Karpas-422 (cell line): ENCODE measurements at regions not wholly inside any gene's neighbourhood (a gene's known extent, or its start where the extent isn't known, plus 50 kb on each side); places are given as distances from the start of the nearest gene placed in this dataset.

Experiments
- DNase-seq: peaks from one replicate; pipeline ENCODE4 v3.0.0-alpha.2; 2015
- H2AFZ ChIP-seq: fragments of 200-600 bp; sonication (generic); 2 replicates; pipeline ENCODE4 v1.6.1; 2014; ENCODE audit warnings: antibody characterized with exemption, low read length, mixed read lengths
- H3K27ac ChIP-seq: fragments of 200-600 bp; sonication (generic); 2 replicates; pipeline ENCODE4 v1.5.1; 2014; ENCODE audit warnings: mild to moderate bottlenecking, low read length, moderate library complexity
- H3K27me3 ChIP-seq: fragments of 200-600 bp; sonication (generic); 2 replicates; pipeline ENCODE4 v1.6.1; 2014; ENCODE audit warnings: low read length, mixed read lengths
- H3K36me3 ChIP-seq: fragments of 200-600 bp; sonication (generic); 2 replicates; pipeline ENCODE4 v1.6.1; 2014; ENCODE audit warnings: low read length, mixed read lengths; ENCODE audit not compliant: insufficient read depth
- H3K4me1 ChIP-seq: fragments of 200-600 bp; sonication (generic); 2 replicates; pipeline ENCODE4 v1.6.1; 2014; ENCODE audit warnings: mild to moderate bottlenecking, low read length, mixed read lengths
- H3K4me2 ChIP-seq: fragments of 200-600 bp; sonication (generic); 2 replicates; pipeline ENCODE4 v1.6.1; 2014; ENCODE audit warnings: low read length, low read depth, mild to moderate bottlenecking; ENCODE audit not compliant: poor library complexity, severe bottlenecking
- H3K4me3 ChIP-seq: fragments of 200-600 bp; sonication (generic); 2 replicates; pipeline ENCODE4 v1.5.1; 2014; ENCODE audit warnings: mild to moderate bottlenecking, antibody characterized with exemption, low read length, mixed read lengths
- H3K79me2 ChIP-seq: fragments of 200-600 bp; sonication (generic); 2 replicates; pipeline ENCODE4 v1.6.1; 2014; ENCODE audit warnings: mild to moderate bottlenecking, low read length, mixed read lengths
- H3K9ac ChIP-seq: fragments of 200-600 bp; sonication (generic); 2 replicates; pipeline ENCODE4 v1.6.0; 2014; ENCODE audit warnings: low read length
- H3K9me2 ChIP-seq: fragments of 200-600 bp; sonication (generic), shearing (Covaris generic); replicated peaks from 2 replicates; pipeline ENCODE4 v1.6.0; 2014; ENCODE audit warnings: mild to moderate bottlenecking, low read length, moderate library complexity; ENCODE audit not compliant: insufficient read depth
- H3K9me3 ChIP-seq: fragments of 300-700, 200-600 bp; sonication (generic); 2 replicates; pipeline ENCODE4 v1.6.1; 2014; ENCODE audit warnings: low read length, mixed read lengths
- H4K20me1 ChIP-seq: fragments of 200-600 bp; sonication (generic); 2 replicates; pipeline ENCODE4 v1.6.1; 2014; ENCODE audit warnings: mild to moderate bottlenecking, antibody characterized with exemption, low read length, low read depth; ENCODE audit not compliant: insufficient read depth

GRCh38 chr20:40325006-40325568, 363.9 kb downstream of the MAFB start:
- H3K9ac ChIP-seq: no peak overlapping the region
- no peak overlapping the region for H2AFZ ChIP-seq
- H3K4me3 ChIP-seq: no peak overlapping the region
- no peaks in the 10 kb centered on the region for H4K20me1 ChIP-seq
- no peaks in the 10 kb centered on the region for H3K36me3 ChIP-seq
- H3K27me3 ChIP-seq: no peaks in the 10 kb centered on the region
- no peak overlapping the region for H3K4me2 ChIP-seq
- no peaks in the 10 kb centered on the region for H3K79me2 ChIP-seq
- peak; percentile 19 for DNase-seq
- H3K9me3 ChIP-seq: no peaks in the 10 kb centered on the region
- no peaks in the 10 kb centered on the region for H3K9me2 ChIP-seq
- H3K4me1 ChIP-seq: no peaks in the 10 kb centered on the region
- no peak overlapping the region for H3K27ac ChIP-seq

- H3K36me3 ChIP-seq: no peaks in the 10 kb centered on the region
- H3K4me1 ChIP-seq: no peaks in the 10 kb centered on the region
- no peak overlapping the region for H3K9ac ChIP-seq
- no peak overlapping the region for H3K4me3 ChIP-seq
- H3K4me2 ChIP-seq: no peak overlapping the region
- H3K9me2 ChIP-seq: no peaks in the 10 kb centered on the region
- H2AFZ ChIP-seq: no peak overlapping the region
- peak; percentile 42 for DNase-seq
- no peaks in the 10 kb centered on the region for H3K27me3 ChIP-seq
- no peaks in the 10 kb centered on the region for H4K20me1 ChIP-seq
- no peaks in the 10 kb centered on the region for H3K79me2 ChIP-seq
- no peak overlapping the region for H3K27ac ChIP-seq
- no peaks in the 10 kb centered on the region for H3K9me3 ChIP-seq
Observed at GRCh38 chr20:40323361-40323794, 365.7 kb downstream of the MAFB start.

DNA sequence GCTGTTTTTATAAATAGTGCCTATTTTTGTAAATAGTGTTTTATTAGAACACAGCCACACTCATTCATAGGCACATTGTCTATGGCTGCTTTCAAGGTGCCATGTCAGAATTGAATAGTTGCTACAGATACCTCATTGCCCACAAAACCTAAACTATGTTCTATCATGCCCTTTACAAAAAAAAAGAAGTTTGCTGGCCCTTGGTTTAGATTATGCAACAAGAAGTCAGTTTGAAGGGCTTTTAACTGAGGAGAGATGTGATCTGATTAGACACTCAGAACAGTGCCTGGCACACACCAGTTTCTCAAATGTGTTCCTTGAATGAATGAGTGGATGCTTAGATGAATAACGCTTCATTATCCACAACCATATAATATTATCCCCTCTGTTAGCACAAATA, 366.1 kb downstream of the MAFB start:
- H3K4me3 ChIP-seq: no peak overlapping the region
- H2AFZ ChIP-seq: no peak overlapping the region
- no peaks in the 10 kb centered on the region for H3K36me3 ChIP-seq
- no peak overlapping the region for H3K4me2 ChIP-seq
- H3K4me1 ChIP-seq: no peaks in the 10 kb centered on the region
- no peaks in the 10 kb centered on the region for H4K20me1 ChIP-seq
- no peaks in the 10 kb centered on the region for H3K79me2 ChIP-seq
- H3K9me3 ChIP-seq: no peaks in the 10 kb centered on the region
- H3K27ac ChIP-seq: no peak overlapping the region
- no peak for DNase-seq
- H3K27me3 ChIP-seq: no peaks in the 10 kb centered on the region
- H3K9ac ChIP-seq: no peak overlapping the region
- H3K9me2 ChIP-seq: no peaks in the 10 kb centered on the region

- no peaks in the 10 kb centered on the region for H3K4me1 ChIP-seq
- H3K9me3 ChIP-seq: no peaks in the 10 kb centered on the region
- no peak overlapping the region for H3K9ac ChIP-seq
- H3K4me2 ChIP-seq: no peak overlapping the region
- H3K27ac ChIP-seq: no peak overlapping the region
- no peaks in the 10 kb centered on the region for H3K36me3 ChIP-seq
- H2AFZ ChIP-seq: no peak overlapping the region
- no peaks in the 10 kb centered on the region for H3K9me2 ChIP-seq
- no peak overlapping the region for H3K4me3 ChIP-seq
- no peaks in the 10 kb centered on the region for H4K20me1 ChIP-seq
- no peak for DNase-seq
- no peaks in the 10 kb centered on the region for H3K79me2 ChIP-seq
- H3K27me3 ChIP-seq: no peaks in the 10 kb centered on the region
Observed at GRCh38 chr20:40320517-40321011, 368.5 kb downstream of the MAFB start.

DNA sequence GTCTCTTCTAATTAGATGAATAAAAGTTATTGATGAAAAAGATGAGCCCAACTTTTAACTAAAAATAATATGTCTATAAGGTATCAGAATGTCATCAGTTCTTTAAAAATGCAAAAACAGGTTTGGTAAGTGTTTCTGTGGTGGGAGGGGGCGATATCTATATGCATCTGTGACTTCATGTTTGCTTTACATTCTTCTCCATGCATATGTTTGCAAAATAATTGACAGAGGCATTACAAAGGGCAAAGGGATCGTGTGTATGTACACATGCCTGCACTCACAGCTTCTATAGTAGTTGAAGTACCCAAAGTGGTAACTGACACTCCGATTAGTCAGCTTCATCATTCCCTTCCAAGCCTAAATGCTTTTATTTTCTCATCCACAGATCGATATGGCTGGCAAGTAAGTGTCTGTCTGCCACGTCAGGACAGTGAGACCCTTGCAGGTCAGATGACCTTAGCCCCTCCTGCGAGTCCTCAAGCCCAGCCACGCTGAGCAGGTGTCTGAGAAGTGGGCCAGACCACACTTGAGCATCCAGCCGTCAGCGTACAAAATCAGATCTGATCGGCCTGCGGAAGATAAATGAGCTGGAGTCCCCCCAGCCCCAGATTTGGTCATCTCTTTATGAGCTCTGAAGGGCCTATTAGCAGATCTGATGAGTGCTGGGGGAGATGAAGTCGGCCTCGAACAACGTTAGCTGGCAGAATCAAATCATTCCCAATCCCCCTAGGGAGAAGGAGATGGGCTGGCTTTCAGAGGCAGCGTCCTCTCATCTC, 369.1 kb downstream of the MAFB start:
- no peak for DNase-seq
- Histone ChIP-seq H2AFZ (no peak overlapping the region), H3K4me3 (no peak overlapping the region), H4K20me1 (no peaks in the 10 kb centered on the region), H3K9ac (no peak overlapping the region), H3K36me3 (no peaks in the 10 kb centered on the region), H3K4me2 (no peak overlapping the region), H3K27me3 (no peaks in the 10 kb centered on the region), H3K9me3 (no peaks in the 10 kb centered on the region), H3K79me2 (no peaks in the 10 kb centered on the region), H3K4me1 (no peaks in the 10 kb centered on the region), H3K9me2 (no peaks in the 10 kb centered on the region), H3K27ac (no peak overlapping the region)

- Histone ChIP-seq H3K36me3 (no peaks in the 10 kb centered on the region), H4K20me1 (no peaks in the 10 kb centered on the region), H3K9me2 (no peaks in the 10 kb centered on the region), H3K79me2 (no peaks in the 10 kb centered on the region), H3K4me2 (no peak overlapping the region), H2AFZ (no peak overlapping the region), H3K9me3 (no peaks in the 10 kb centered on the region), H3K4me3 (no peak overlapping the region), H3K9ac (no peak overlapping the region), H3K27ac (no peak overlapping the region), H3K4me1 (no peaks in the 10 kb centered on the region), H3K27me3 (no peaks in the 10 kb centered on the region)
- DNase-seq: no peak
Observed at GRCh38 chr20:40319056-40319455, 370.0 kb downstream of the MAFB start.

DNA sequence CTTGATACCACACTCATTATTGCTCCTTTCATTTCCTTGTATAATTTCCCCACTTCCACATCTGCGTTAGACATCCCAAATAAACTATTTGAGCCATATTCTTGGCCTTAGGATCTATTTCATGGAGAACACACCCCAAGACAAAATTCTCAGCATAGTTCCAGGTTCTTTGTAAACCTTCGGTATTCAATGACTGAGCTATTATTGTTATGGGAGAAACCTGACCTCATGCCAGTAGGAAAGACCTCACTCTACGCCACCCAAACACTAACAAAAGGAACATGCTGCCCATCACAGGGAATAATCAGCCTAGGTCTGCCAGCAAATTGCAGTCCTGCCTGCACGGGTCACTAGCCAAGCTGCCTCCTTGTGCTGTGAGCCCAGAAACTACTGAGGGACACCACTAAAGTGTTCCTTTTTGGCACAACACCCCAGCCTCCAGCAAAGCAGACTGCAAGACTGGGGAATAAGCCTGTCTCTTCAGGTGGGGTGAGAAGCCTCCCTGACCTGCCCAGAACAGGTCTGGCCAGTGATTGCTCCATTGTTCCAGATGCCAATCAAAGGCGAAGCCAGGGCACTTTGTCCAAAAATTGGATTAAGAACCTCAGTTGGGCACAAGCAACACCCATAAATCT, 371.8 kb downstream of the MAFB start:
- Histone ChIP-seq H3K4me1 (no peaks in the 10 kb centered on the region), H3K9me2 (no peaks in the 10 kb centered on the region), H4K20me1 (no peaks in the 10 kb centered on the region), H3K27me3 (no peaks in the 10 kb centered on the region), H3K4me2 (no peak overlapping the region), H2AFZ (no peak overlapping the region), H3K9me3 (no peaks in the 10 kb centered on the region), H3K27ac (no peak overlapping the region), H3K4me3 (no peak overlapping the region), H3K9ac (no peak overlapping the region), H3K36me3 (no peaks in the 10 kb centered on the region), H3K79me2 (no peaks in the 10 kb centered on the region)
- DNase-seq: no peak

GRCh38 chr20:40314278-40314677, 374.8 kb downstream of the MAFB start:
- Histone ChIP-seq H3K9me2 (no peaks in the 10 kb centered on the region), H3K9ac (no peak overlapping the region), H3K4me1 (no peaks in the 10 kb centered on the region), H3K79me2 (no peaks in the 10 kb centered on the region), H3K9me3 (no peaks in the 10 kb centered on the region), H3K27me3 (no peaks in the 10 kb centered on the region), H4K20me1 (no peaks in the 10 kb centered on the region), H3K36me3 (no peaks in the 10 kb centered on the region), H2AFZ (no peak overlapping the region), H3K4me3 (no peak overlapping the region), H3K4me2 (no peak overlapping the region), H3K27ac (no peak overlapping the region)
- no peak for DNase-seq
